ENCODE measurements at regions not wholly inside any gene's neighbourhood (a gene's known extent, or its start where the extent isn't known, plus 50 kb on each side); places are given as distances from the start of the nearest gene placed in this dataset.

- Histone ChIP-seq H3K36me3 (no peaks in the 10 kb centered on the region), H3K27ac (no peak overlapping the region), H3K9me3 (no peaks in the 10 kb centered on the region), H3K27me3 (no peaks in the 10 kb centered on the region), H3K4me1 (no peaks in the 10 kb centered on the region), H3K4me3 (no peak overlapping the region)
- intact Hi-C loops (cut with DNase I; ENCODE audit: low total_unique reads): no loop called here
- TF ChIP-seq CTCF (IDR thresholded peaks at IDR 0.05): no peak
- no peak for DNase-seq
Measured at GRCh38 chr6:90346729-90347128, 50.1 kb upstream of the BACH2 start.

All from tibial artery (tissue), 4 donors.